Endodermal cell (in vitro differentiated cells): ENCODE measurements at regions not wholly inside any gene's neighbourhood (a gene's known extent, or its start where the extent isn't known, plus 50 kb on each side); places are given as distances from the start of the nearest gene placed in this dataset.

Experiments used
- DNase-seq: peaks from one replicate; pipeline ENCODE4 v3.0.0-alpha.2; 2017
- H3K27ac ChIP-seq: 2 replicates; pipeline ENCODE4 v1.5.1; 2013; ENCODE audit warnings: mild to moderate bottlenecking, low read depth, low read length, moderate library complexity
- H3K27me3 ChIP-seq: 2 replicates; pipeline ENCODE4 v1.6.1; 2013; ENCODE audit warnings: mild to moderate bottlenecking, low read length, moderate library complexity; ENCODE audit not compliant: insufficient read depth, control insufficient read depth, poor library complexity, severe bottlenecking
- H3K36me3 ChIP-seq: 2 replicates; pipeline ENCODE4 v1.7.0; 2013; ENCODE audit warnings: mild to moderate bottlenecking, low read length, moderate library complexity; ENCODE audit not compliant: control insufficient read depth, insufficient read depth
- H3K4me1 ChIP-seq: one replicate; pipeline ENCODE4 v1.7.0; 2013; ENCODE audit warnings: low read length; ENCODE audit not compliant: control insufficient read depth, insufficient read depth
- H3K4me3 ChIP-seq: 2 replicates; pipeline ENCODE4 v1.5.1; 2013; ENCODE audit warnings: mild to moderate bottlenecking, low read length, moderate library complexity
- H3K9ac ChIP-seq: 2 replicates; pipeline ENCODE4 v1.6.1; 2013; ENCODE audit warnings: mild to moderate bottlenecking, low read length, moderate library complexity; ENCODE audit not compliant: poor library complexity, severe bottlenecking; ENCODE audit errors: extremely low read depth
- H3K9me3 ChIP-seq: 2 replicates; pipeline ENCODE4 v1.6.1; 2013; ENCODE audit warnings: mild to moderate bottlenecking, low read length, moderate library complexity; ENCODE audit not compliant: control insufficient read depth
- H3K27ac Mint-ChIP-seq: 2 replicates; pipeline ENCODE4 v1.8.0; 2020; ENCODE audit warnings: mixed read lengths
- H3K27me3 Mint-ChIP-seq: 2 replicates; pipeline ENCODE4 v1.8.0; 2021; ENCODE audit warnings: mild to moderate bottlenecking, mixed read lengths; ENCODE audit not compliant: insufficient read depth
- H3K36me3 Mint-ChIP-seq: 2 replicates; pipeline ENCODE4 v1.8.0; 2020; ENCODE audit warnings: low read depth, mixed read lengths
- H3K4me1 Mint-ChIP-seq: 2 replicates; pipeline ENCODE4 v1.8.0; 2020; ENCODE audit warnings: mixed read lengths
- H3K4me3 Mint-ChIP-seq: 2 replicates; pipeline ENCODE4 v1.8.0; 2020; ENCODE audit warnings: mild to moderate bottlenecking, moderate library complexity, mixed read lengths
- H3K9me3 Mint-ChIP-seq: 2 replicates; pipeline ENCODE4 v1.8.0; 2020; ENCODE audit warnings: mild to moderate bottlenecking, mixed read lengths
- WGBS, 2 experiments: methylation state at CpG; one replicate each; pipeline versions ENCODE4 v1.1.5 to v1.1.7; 2013; ENCODE audit warnings: missing lambda C conversion rate in 2 of 2, mixed read lengths in 1 of 2; ENCODE audit not compliant: insufficient coverage in 1 of 2, insufficient read length in 1 of 2; 5-methylcytosine and 5-hydroxymethylcytosine counted together
- TF ChIP-seq, protein P1 (sequence below): fragments of 200-600 bp; sonication (generic); conservative IDR thresholded peaks from 2 replicates; pipeline ENCODE4 v1.5.0; 2021; ENCODE audit warnings: antibody characterized with exemption, mild to moderate bottlenecking

DNA sequence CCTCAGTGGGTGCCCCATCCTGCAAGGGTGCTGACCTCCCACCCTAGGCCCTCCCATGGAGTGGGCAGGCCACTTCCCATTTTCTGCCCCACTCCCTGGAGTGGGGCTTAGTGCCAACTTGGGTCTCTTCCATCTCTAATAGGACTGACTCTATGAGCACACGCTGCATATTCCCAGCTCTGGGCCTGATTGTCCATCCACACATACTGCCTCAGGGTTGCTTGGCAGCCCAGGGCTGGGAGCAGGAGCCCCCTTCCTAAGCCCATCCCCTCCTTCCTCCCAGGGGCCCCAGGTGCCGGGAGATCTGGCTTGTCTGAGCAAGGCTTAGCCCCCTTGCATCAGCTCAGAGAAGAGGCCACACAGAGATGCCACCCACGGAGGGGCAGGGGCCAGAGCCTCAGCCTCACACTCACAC, 55.1 kb downstream of the PJA1 start:
- Mint-ChIP-seq H3K4me3 (no peak overlapping the region), H3K27me3 (peaks cover 1% of the 10 kb centered on the region), H3K27ac (peak overlapping the region; percentile 48), H3K9me3 (peaks cover 63% of the 10 kb centered on the region), H3K4me1 (peaks cover 38% of the 10 kb centered on the region), H3K36me3 (no peaks in the 10 kb centered on the region)
- no peaks in the 10 kb centered on the region for H3K36me3 ChIP-seq
- no peak overlapping the region for H3K9ac ChIP-seq
- 40% methylated on average over 3 of the region's 3 CpGs; no CpG with 5 or more reads in 1 of the 2 experiments for WGBS, 2 experiments
- TF ChIP-seq, protein P1, sequence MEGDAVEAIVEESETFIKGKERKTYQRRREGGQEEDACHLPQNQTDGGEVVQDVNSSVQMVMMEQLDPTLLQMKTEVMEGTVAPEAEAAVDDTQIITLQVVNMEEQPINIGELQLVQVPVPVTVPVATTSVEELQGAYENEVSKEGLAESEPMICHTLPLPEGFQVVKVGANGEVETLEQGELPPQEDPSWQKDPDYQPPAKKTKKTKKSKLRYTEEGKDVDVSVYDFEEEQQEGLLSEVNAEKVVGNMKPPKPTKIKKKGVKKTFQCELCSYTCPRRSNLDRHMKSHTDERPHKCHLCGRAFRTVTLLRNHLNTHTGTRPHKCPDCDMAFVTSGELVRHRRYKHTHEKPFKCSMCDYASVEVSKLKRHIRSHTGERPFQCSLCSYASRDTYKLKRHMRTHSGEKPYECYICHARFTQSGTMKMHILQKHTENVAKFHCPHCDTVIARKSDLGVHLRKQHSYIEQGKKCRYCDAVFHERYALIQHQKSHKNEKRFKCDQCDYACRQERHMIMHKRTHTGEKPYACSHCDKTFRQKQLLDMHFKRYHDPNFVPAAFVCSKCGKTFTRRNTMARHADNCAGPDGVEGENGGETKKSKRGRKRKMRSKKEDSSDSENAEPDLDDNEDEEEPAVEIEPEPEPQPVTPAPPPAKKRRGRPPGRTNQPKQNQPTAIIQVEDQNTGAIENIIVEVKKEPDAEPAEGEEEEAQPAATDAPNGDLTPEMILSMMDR, result no peak
- H3K4me1 ChIP-seq, result no peaks in the 10 kb centered on the region
- no peak for DNase-seq
- H3K9me3 ChIP-seq, result no peaks in the 10 kb centered on the region
- no peaks in the 10 kb centered on the region for H3K27me3 ChIP-seq
- H3K4me3 ChIP-seq, result no peak overlapping the region
- no peak overlapping the region for H3K27ac ChIP-seq

DNA sequence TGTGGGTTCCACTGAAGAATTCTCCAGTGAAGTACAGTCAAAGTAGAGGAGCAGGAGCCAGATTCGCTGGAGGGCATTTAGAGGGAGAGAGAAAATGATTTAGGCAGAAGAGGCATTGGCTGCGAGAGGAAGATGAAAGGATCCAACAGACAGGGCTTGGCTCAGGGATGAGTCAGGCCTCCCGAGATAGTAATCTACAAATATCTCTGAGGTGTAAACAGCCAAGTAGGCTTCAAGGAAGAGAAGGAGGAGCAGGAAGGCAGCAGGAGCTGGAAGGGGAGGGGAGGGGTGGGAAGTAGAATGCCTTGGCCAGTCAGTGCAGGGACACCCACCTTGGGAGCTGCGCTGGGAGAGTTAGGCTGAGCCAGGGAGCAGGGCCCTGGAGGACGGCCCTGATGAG, 55.5 kb downstream of the PJA1 start:
- Mint-ChIP-seq H3K4me3 (no peak overlapping the region), H3K27ac (peak overlapping the region; percentile 86), H3K9me3 (peaks cover 61% of the 10 kb centered on the region), H3K4me1 (peaks cover 38% of the 10 kb centered on the region), H3K36me3 (no peaks in the 10 kb centered on the region), H3K27me3 (peaks cover 1% of the 10 kb centered on the region)
- 4 to 20% methylated on average over 1 to 5 of the region's 5 CpGs for WGBS, 2 experiments
- no peak overlapping the region for H3K9ac ChIP-seq
- no peak overlapping the region for H3K27ac ChIP-seq
- no peaks in the 10 kb centered on the region for H3K27me3 ChIP-seq
- peak; percentile 83 for DNase-seq
- no peaks in the 10 kb centered on the region for H3K9me3 ChIP-seq
- peaks cover 2% of the 10 kb centered on the region for H3K4me1 ChIP-seq
- no peaks in the 10 kb centered on the region for H3K36me3 ChIP-seq
- H3K4me3 ChIP-seq, result no peak overlapping the region
- TF ChIP-seq, protein P1, result no peak

DNA sequence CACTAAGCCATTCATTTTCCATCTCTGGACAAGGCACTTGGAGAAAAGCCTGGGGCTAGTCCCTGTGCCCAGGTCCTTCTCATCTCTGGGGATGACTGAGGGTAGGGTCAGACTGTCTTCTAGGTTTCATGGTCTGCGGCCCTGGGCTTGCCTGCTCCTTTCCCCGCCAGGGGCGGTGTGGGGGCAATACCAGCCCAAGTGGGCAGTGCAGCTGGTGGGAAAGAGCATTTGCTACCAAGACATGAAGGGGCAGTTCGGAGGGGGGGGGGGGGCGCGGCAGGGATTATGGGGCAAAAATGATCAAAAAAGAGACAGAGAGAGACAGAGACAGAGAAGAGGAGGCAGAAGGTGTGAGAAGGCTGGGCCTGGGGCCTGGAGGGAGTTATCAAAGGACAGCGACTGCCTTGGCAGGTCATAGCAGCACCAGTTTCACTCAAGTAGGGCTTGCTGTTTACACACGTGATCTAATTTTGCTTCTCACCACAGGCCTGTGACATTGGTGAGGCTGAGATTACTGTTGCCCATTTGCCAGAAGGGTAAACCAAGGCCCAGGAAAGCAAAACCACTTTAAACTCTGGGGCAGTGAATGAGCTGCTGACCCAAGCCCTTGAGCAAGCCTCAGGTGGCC, 56.1 kb downstream of the PJA1 start:
- Histone ChIP-seq H3K9ac (no peak overlapping the region), H3K9me3 (no peaks in the 10 kb centered on the region), H3K4me3 (no peak overlapping the region), H3K27ac (no peak overlapping the region), H3K36me3 (no peaks in the 10 kb centered on the region), H3K27me3 (no peaks in the 10 kb centered on the region), H3K4me1 (peaks cover 5% of the 10 kb centered on the region)
- Mint-ChIP-seq H3K4me1 (peaks cover 37% of the 10 kb centered on the region), H3K36me3 (no peaks in the 10 kb centered on the region), H3K27me3 (peaks cover 1% of the 10 kb centered on the region), H3K9me3 (peaks cover 60% of the 10 kb centered on the region), H3K4me3 (no peak overlapping the region), H3K27ac (peak overlapping the region; percentile 86)
- TF ChIP-seq, protein P1, result peak; percentile 24
- DNase-seq, result peak; percentile 62
- 86% methylated on average over 6 of the region's 8 CpGs; no CpG with 5 or more reads in 1 of the 2 experiments for WGBS, 2 experiments
